HEK293T (cell line): ENCODE measurements at regions not wholly inside any gene's neighbourhood (a gene's known extent, or its start where the extent isn't known, plus 50 kb on each side); places are given as distances from the start of the nearest gene placed in this dataset.

ENCODE experiments used
- ARNT ChIP-seq: fragments of 450-650 bp; IDR thresholded peaks from 2 replicates; pipeline ENCODE4 v1.6.1; 2017; ENCODE audit warnings: mild to moderate bottlenecking
- BHLHE40 ChIP-seq: fragments of 450-650 bp; IDR thresholded peaks from 2 replicates; pipeline ENCODE4 v1.6.1; 2016; ENCODE audit warnings: mild to moderate bottlenecking, moderate library complexity, borderline replicate concordance
- ELF4 ChIP-seq: fragments of 450-650 bp; IDR thresholded peaks from 2 replicates; pipeline ENCODE4 v1.6.1; 2017; ENCODE audit warnings: antibody characterized with exemption
- FOXA1 ChIP-seq: fragments of 450-650 bp; IDR thresholded peaks from 2 replicates; pipeline ENCODE4 v1.6.1; 2016; ENCODE audit warnings: mild to moderate bottlenecking
- FOXK2 ChIP-seq: fragments of 450-650 bp; IDR thresholded peaks from 2 replicates; pipeline ENCODE4 v1.6.1; 2016; ENCODE audit warnings: mild to moderate bottlenecking
- FOXM1 ChIP-seq: fragments of 450-650 bp; IDR thresholded peaks from 2 replicates; pipeline ENCODE4 v1.6.1; 2017; ENCODE audit warnings: mild to moderate bottlenecking, borderline replicate concordance
- LEF1 ChIP-seq: fragments of 450-650 bp; IDR thresholded peaks from 2 replicates; pipeline ENCODE4 v1.6.1; 2017; ENCODE audit warnings: mild to moderate bottlenecking, borderline replicate concordance
- NFRKB ChIP-seq: fragments of 450-650 bp; IDR thresholded peaks from 2 replicates; pipeline ENCODE4 v1.6.1; 2016; ENCODE audit warnings: mild to moderate bottlenecking, moderate library complexity
- SP1 ChIP-seq: fragments of 450-650 bp; IDR thresholded peaks from 2 replicates; pipeline ENCODE4 v1.6.1; 2017
- SUZ12 ChIP-seq: fragments of 450-650 bp; IDR thresholded peaks from 2 replicates; pipeline ENCODE4 v1.6.1; 2016; ENCODE audit warnings: mild to moderate bottlenecking
- TARDBP ChIP-seq: fragments of 450-650 bp; IDR thresholded peaks from 2 replicates; pipeline ENCODE4 v1.6.1; 2016

DNA sequence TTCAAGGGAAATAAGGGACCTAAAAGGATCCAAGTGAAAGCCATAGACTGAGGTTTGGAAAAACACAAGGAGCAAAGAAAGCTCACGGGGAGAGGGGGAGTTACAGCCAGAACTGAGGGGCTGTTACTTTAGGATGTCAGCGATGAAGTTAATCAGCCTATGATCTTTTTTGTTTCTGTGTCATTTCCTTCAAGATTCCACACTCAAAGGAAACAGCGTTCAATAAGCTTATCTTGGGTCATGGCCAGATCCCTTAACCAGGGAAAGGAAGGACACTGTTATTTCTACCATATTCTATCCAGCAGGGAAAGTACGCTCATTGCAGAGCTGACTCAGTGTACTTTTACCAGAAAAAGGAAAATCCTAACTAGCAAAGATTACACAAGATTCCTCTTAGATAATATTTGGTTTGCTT, 132.8 kb downstream of the PFDN4 start:
- TF ChIP-seq ELF4 (no peak), BHLHE40 (no peak), TARDBP (no peak), NFRKB (no peak), SP1 (no peak), FOXM1 (no peak), SUZ12 (no peak), FOXA1 (no peak), LEF1 (no peak), FOXK2 (no peak), ARNT (no peak)
